CD4-positive, alpha-beta T cell treated with Interleukin-15 for 4 hours (primary cell): ENCODE measurements at regions not wholly inside any gene's neighbourhood (a gene's known extent, or its start where the extent isn't known, plus 50 kb on each side); places are given as distances from the start of the nearest gene placed in this dataset.

Source experiments
- DNase-seq: peaks from one replicate; pipeline ENCODE4 v3.0.0-alpha.2; 2020; ENCODE audit warnings: low spot score

GRCh38 chr11:13221722-13222121 is 55.9 kb upstream of the BMAL1 start:
- DNase-seq: no peak

DNA sequence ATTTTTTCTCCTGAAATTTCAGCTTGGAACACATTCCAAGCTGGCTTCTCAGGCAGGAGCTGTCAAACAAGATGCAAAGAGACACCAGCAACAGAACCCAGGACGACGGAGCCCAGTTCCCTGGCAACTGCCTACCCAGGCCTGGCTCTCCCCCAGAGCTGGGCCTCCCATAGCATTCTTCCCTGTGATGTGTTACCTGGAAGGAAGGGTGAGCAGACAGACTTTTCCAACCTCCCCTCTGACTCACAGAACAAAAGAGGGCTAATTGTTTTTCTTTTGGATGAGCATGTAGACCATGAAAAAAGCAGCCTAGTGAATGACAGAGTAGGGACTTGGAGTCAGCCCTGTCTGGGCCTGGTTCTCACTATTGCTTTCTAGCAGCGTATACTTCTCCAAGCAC is 55.3 kb upstream of the BMAL1 start:
- no peak for DNase-seq

- DNase-seq: no peak
Measured at GRCh38 chr11:13223112-13223511, 54.5 kb upstream of the BMAL1 start.

GRCh38 chr11:13224324-13224723 is 53.3 kb upstream of the BMAL1 start:
- no peak for DNase-seq

DNA sequence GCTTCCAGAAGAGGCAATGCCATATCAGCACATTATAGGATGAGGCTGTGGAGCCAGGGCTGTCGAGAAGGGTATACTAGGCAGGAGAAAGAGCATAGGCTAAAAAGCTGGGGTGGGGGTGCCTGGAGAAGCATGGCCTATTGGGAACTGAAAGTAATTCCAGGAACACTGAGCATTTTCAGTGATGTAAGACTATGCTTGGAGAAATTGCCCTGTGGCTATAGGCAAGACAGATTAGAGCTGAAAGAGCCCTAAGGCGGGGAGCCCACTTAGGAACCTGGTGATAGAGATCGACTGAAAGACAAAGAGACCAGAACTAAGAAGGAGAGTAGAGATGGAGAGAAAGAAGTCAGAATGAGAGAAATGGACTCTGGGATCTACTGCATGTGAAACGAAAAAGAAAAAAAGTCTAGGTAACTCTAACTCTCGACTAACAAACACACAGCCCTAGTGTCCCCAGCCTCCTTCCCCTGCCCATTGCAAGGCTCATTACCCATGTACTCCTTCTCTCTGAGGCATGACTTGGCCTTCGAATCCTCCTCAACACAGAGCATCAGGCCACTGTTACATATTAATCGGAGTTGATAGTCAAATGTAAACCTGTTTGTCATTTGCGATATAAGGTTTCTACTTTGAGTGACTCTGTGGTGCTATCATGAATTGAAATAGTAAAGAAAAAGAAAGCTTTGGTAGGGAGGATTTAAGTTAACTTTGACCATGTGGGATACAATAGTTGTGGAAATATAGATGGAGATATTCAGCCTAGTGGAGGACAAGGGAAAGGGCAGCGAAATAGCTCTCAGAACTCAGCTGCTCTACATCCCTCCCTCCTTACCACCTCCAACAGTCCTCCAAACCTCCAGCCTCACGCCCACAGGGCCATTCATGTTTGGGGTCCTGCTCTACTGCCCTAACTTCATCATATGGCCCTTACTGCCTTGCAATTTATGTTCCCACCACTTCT is 52.3 kb upstream of the BMAL1 start:
- DNase-seq: no peak

- no peak for DNase-seq
Measured at GRCh38 chr11:13227676-13228255, 49.8 kb upstream of the BMAL1 start.
